ENCODE measurements at regions not wholly inside any gene's neighbourhood (a gene's known extent, or its start where the extent isn't known, plus 50 kb on each side); places are given as distances from the start of the nearest gene placed in this dataset.
"Not testable (repeated sequence)": the region's sequence is repeated elsewhere in the genome, so short reads cannot be mapped to it uniquely, and the experiment has no call there.

DNA sequence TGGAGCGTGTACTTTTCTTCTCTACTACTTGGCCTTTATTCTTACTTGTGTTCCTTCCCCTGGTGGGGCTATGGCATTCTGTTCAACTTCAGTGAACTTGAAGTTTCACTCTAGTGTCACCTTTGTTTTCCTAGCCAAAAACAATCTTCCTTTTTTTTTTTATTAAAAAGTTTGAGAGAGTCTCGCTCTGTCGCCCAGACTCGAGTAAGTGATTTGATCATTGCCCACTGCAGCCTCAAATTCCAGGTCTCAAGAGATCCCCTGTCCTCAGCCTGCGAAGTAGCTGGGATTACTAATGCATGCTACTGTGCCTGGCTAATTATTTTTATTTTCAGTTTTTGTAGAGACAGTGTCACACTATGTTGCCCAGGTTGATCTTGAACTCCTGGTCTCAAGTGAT is 124.8 kb downstream of the SST start:
- DNase-seq (ENCODE audit: extremely low read depth in 1 of 11, low read depth in 9 of 11, low spot score in 4 of 11) = no peak

GRCh38 chr3:187544326-187544725 is 125.9 kb downstream of the SST start:
- DNase-seq (ENCODE audit: extremely low read depth in 1 of 11, low read depth in 9 of 11, low spot score in 4 of 11) = no peak

DNA sequence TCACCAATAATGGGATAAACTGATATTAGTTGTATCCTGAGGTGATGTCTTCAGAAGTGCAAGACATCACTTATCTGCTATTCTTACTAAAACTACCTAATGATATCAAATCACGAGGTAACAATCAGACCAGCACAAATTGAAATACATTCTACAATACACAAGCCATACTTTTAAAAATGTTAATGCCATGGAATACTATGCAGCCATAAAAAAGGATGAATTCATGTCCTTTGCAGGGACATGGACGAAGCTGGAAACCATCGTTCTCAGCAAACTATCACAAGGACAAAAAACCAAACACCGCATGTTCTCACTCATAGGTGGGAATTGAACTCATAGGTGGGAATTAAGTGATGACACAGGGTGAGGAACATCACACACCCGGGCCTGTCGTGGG is 129.3 kb downstream of the SST start:
- no peak for DNase-seq (ENCODE audit: extremely low read depth in 1 of 11, low read depth in 9 of 11, low spot score in 4 of 11)

- DNase-seq (ENCODE audit: extremely low read depth in 1 of 11, low read depth in 9 of 11, low spot score in 4 of 11) = no peak
Measured at GRCh38 chr3:187536185-187536584, 134.0 kb downstream of the SST start.

DNA sequence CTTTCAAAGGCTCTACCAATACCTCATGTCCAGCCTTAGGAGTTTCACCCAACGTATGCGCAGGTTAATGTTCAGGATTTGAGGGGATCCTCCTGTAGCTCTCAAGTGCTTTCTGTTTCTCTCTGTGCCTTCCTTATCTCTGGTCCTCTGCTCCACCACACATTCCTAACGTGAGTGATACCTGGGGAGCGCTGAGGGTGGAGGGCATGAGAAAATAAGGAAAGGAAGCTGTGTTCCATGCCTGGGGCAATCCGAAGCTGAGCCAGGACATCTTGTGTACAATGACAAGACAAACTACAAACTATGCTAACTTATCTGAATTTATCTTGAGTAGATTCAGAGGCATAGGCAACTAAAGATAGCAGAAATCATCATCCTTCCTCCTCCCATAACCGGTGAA is 136.4 kb downstream of the SST start:
- no peak for DNase-seq (ENCODE audit: extremely low read depth in 1 of 11, low read depth in 9 of 11, low spot score in 4 of 11)

DNA sequence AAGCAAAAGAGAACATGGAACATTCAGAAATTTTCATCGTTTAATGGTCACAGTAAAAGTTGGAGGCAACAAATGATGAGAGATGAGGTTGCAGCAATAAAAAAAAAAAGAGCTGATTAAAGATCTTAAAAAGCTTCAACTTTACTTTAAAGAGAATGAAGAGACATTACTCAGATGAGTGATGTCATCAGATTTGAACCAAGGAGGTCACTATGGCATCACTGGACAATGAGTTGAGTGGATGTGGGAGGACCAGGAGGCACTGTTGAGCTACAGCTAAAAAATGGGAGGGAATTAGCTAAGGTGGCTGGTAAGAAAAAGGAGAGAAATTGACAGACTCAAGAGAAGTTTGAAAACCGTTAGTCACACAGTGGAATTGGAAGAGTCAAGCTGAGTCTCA is 138.4 kb downstream of the SST start:
- DNase-seq (ENCODE audit: extremely low read depth in 1 of 11, low read depth in 9 of 11, low spot score in 4 of 11) = no peak

- no peak for DNase-seq (ENCODE audit: extremely low read depth in 1 of 11, low read depth in 9 of 11, low spot score in 4 of 11)
Measured at GRCh38 chr3:187522890-187523289, 147.3 kb downstream of the SST start.

- peak in 5 of 11 donors; percentile 6 to 30 (median 9) for DNase-seq (ENCODE audit: extremely low read depth in 1 of 11, low read depth in 9 of 11, low spot score in 4 of 11)
Measured at GRCh38 chr3:187522293-187522692, 147.9 kb downstream of the SST start.

- no peak for DNase-seq (ENCODE audit: extremely low read depth in 1 of 11, low read depth in 9 of 11, low spot score in 4 of 11)
Measured at GRCh38 chr3:187521546-187521945, 148.6 kb downstream of the SST start.

- no peak for DNase-seq (ENCODE audit: extremely low read depth in 1 of 11, low read depth in 9 of 11, low spot score in 4 of 11)
Measured at GRCh38 chr3:187520027-187520945, 149.9 kb downstream of the SST start.

- no peak for DNase-seq (ENCODE audit: extremely low read depth in 1 of 11, low read depth in 9 of 11, low spot score in 4 of 11)
Measured at GRCh38 chr3:187519428-187519890, 150.7 kb downstream of the SST start.

- no peak for DNase-seq (ENCODE audit: extremely low read depth in 1 of 11, low read depth in 9 of 11, low spot score in 4 of 11)
Measured at GRCh38 chr3:187518616-187519015, 150.4 kb downstream of the RTP4 start.

GRCh38 chr3:187518207-187518606 is 150.0 kb downstream of the RTP4 start:
- DNase-seq (ENCODE audit: extremely low read depth in 1 of 11, low read depth in 9 of 11, low spot score in 4 of 11) = no peak

- no peak for DNase-seq (ENCODE audit: extremely low read depth in 1 of 11, low read depth in 9 of 11, low spot score in 4 of 11)
Measured at GRCh38 chr3:187516446-187517185, 148.4 kb downstream of the RTP4 start.

DNA sequence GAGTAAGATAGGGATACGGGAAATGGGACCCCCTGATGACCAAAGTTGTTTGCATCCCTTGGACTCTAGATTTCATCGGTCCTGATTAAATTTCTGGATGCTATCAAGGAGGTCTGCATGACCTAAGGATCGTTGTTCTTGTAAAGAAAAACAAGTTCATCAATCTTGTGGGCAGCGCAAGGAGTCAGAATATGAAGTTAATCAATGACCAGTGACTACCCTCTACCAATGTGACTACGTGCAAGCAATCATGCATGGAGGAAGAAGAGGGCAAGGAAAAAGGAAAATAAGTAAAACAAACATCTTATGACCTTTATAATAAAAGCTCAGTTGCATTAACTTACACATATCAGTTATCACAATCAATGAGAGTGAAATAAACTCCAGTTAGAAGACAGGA is 139.7 kb downstream of the RTP4 start:
- peak in 3 of 11 donors; percentile 5 to 10 (median 9) for DNase-seq (ENCODE audit: extremely low read depth in 1 of 11, low read depth in 9 of 11, low spot score in 4 of 11)

DNA sequence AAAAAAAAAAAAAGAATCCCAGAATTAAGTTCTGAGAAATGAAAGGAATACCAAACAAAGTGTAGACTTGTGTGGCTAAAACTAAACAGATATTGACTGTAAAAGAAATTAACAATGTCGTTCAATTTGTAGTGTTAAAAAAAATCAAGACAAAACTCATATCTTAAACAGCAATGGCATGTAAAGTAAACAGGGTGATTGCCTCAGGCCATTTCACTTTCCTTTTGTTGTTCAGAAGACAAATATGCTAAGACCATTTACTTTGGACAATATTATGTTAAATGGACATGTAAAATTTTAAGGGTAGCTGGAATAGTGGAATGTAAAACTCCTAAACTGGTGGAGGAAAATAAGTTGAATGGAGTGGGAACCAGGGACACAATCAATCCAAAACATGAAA is 139.1 kb downstream of the RTP4 start:
- DNase-seq (ENCODE audit: extremely low read depth in 1 of 11, low read depth in 9 of 11, low spot score in 4 of 11) = no peak

DNA sequence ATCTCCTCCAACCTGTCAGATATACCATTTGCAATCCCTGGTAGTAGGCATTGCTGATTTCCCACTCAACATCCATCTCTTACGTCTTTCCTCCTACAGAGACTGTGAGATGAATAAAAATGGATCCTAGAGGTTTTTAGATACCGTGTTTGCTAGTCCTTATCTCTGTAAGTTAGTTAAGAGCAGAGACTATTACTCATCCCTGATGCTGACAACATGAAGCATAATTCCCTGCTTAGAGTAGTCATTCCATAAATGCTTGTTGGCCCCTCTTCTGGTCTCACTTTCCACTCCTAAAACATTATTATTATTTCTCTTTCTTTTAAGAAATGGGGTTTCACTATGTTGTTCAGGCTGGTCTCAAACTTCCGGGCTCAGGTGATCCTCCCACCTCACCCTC is 136.2 kb downstream of the RTP4 start:
- DNase-seq (ENCODE audit: extremely low read depth in 1 of 11, low read depth in 9 of 11, low spot score in 4 of 11) = no peak

- DNase-seq (ENCODE audit: extremely low read depth in 1 of 11, low read depth in 9 of 11, low spot score in 4 of 11) = no peak
Measured at GRCh38 chr3:187498211-187498724, 130.1 kb downstream of the RTP4 start.

DNA sequence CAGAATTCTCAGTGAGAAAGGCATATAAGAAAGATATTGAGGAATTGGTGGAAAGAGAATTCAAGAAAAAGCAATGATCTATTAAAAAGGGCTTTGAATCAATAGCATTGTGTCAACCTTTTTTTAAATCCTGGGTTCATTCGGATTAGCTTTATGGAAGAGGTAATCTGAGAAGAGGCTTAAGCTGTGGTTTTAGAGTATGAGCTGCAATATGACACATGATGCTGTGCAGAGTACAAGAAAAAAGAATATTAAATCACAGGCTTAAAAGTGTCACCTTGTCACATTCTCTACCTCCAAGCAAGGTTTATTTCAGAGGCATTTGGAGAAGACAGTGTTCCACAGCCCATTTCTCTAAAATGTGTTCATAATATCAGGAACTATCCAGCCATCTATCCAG is 128.9 kb downstream of the RTP4 start:
- DNase-seq (ENCODE audit: extremely low read depth in 1 of 11, low read depth in 9 of 11, low spot score in 4 of 11) = no peak

GRCh38 chr3:187494056-187494455 is 125.9 kb downstream of the RTP4 start:
- DNase-seq (ENCODE audit: extremely low read depth in 1 of 11, low read depth in 9 of 11, low spot score in 4 of 11) = not testable (repeated sequence)
